ENCODE measurements at regions not wholly inside any gene's neighbourhood (a gene's known extent, or its start where the extent isn't known, plus 50 kb on each side); places are given as distances from the start of the nearest gene placed in this dataset.

DNA sequence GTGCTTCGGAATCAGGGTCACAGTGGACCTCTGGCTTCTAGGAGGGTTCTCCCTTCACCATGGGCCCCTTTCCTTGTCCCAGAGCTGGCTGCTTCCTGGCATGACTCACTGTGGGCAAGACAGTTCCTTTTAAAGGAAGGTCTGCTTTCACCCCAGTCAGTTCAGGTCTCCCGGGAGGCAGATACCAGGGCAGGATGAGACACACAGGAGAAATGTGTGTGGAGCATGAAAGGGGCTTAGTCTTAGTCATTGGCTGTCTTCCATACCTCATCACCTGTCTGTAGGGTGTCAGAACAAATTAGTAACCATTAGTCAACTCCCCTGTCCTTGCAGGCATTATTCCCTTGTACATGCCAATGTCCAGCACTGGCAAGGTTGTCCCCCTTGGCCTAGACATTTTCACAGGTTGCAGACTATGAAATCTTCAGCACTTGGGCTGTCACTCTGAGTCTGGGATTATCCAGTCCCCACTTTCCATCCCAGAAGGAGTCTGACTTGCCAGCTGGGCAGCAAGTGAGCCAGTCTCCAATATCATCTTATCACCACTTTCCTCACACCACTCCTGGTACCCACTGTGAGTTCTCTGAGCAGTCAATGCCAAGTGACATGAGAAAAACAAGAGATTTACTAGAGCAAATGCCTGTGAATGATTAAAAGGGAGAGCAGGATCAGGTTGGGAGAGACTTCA is 76.8 kb upstream of the MEDAG start:
- no peak for DNase-seq (ENCODE audit: low spot score)
- TF ChIP-seq, protein P1, sequence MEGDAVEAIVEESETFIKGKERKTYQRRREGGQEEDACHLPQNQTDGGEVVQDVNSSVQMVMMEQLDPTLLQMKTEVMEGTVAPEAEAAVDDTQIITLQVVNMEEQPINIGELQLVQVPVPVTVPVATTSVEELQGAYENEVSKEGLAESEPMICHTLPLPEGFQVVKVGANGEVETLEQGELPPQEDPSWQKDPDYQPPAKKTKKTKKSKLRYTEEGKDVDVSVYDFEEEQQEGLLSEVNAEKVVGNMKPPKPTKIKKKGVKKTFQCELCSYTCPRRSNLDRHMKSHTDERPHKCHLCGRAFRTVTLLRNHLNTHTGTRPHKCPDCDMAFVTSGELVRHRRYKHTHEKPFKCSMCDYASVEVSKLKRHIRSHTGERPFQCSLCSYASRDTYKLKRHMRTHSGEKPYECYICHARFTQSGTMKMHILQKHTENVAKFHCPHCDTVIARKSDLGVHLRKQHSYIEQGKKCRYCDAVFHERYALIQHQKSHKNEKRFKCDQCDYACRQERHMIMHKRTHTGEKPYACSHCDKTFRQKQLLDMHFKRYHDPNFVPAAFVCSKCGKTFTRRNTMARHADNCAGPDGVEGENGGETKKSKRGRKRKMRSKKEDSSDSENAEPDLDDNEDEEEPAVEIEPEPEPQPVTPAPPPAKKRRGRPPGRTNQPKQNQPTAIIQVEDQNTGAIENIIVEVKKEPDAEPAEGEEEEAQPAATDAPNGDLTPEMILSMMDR (IDR thresholded peaks at IDR 0.05; ENCODE audit: extremely low read depth, missing control alignments) = no peak

GRCh38 chr13:30829833-30830637 is 76.0 kb upstream of the MEDAG start:
- TF ChIP-seq, protein P1 (IDR thresholded peaks at IDR 0.05; ENCODE audit: extremely low read depth, missing control alignments) = no peak
- DNase-seq (ENCODE audit: low spot score) = no peak

DNA sequence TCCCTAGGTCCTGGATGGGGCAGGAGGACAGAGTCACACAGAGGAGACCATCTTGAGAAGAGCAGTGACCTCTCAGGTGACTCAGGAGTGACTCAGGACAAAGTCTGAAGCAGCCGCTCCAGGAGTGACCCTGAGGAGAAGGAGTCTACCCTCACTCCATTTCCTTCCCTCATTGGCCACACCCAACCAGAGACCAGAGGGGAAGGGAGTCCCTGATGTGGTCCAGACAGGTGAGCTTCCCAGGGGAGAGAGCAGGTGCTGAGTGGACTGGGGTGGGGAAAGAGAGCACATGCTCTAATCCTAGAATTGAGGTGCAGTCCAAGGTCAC is 75.5 kb upstream of the MEDAG start:
- DNase-seq (ENCODE audit: low spot score) = no peak
- TF ChIP-seq, protein P1 (IDR thresholded peaks at IDR 0.05; ENCODE audit: extremely low read depth, missing control alignments) = no peak

DNA sequence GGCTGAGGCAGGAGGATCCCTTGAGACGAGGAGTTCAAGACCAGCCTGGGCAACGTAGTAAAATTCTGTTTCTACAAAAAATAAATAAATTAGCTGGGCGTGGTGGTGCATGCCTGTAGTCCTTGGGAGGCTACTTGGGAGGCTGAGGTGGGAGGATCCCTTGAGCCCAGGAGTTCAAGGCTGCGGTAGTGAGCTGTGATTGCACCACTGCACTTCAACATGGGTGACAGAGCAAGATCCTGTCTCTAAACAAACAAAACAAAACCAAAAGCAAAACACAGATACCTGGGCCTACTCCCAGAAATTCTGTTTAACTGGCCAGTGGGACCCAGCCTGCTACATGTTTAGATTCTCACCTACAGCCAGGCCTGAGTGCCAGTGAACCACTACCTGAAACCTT is 74.6 kb upstream of the MEDAG start:
- TF ChIP-seq, protein P1 (IDR thresholded peaks at IDR 0.05; ENCODE audit: extremely low read depth, missing control alignments) = no peak
- no peak for DNase-seq (ENCODE audit: low spot score)

DNA sequence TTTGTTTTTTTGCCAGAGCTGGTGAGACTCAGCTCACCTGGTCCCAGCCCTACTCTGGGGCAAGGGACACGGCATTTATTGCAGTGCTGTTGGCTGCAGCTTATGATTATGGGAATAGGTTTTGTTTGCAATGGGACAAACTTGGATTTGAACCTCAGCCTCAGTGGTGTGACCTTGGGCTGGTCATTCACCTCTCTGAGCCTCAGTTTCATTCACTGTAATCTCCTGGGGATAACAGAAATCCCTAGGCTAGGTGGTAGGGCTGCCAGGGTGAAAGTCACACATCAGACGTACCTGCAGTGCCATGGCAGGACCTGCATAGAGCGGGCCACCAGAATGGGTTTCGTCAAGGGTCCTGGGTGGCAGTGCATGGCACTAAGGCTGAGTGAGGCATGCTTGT is 73.7 kb upstream of the MEDAG start:
- TF ChIP-seq, protein P1 (IDR thresholded peaks at IDR 0.05; ENCODE audit: extremely low read depth, missing control alignments) = no peak
- DNase-seq (ENCODE audit: low spot score) = no peak

DNA sequence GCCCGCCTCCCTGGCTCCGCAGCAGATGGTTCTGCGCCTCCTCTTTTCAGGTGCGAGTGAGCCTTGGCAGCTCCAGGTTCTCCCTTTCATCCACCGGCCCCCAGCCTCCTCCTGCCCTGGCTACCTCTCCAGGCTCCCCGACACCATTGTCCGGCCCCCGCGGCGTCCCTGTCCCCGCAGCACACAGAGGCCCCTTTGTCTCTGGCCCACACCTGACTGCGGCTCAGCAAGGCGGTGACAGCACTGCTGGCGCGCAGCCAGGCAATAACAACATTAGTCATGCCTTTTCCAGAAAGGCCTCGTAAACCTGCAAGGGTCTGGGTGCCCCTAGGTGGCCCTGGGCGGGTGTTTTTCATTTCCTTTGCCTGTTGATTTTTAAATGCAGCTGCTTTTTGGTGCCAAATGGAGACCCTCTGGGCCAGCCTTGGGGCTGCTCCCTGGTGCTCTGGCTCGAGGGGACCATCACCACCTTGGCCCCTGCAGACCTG is 73.2 kb upstream of the MEDAG start:
- TF ChIP-seq, protein P1 (IDR thresholded peaks at IDR 0.05; ENCODE audit: extremely low read depth, missing control alignments) = no peak
- DNase-seq (ENCODE audit: low spot score) = no peak

- DNase-seq (ENCODE audit: low spot score) = no peak
- TF ChIP-seq, protein P1 (IDR thresholded peaks at IDR 0.05; ENCODE audit: extremely low read depth, missing control alignments) = no peak
Measured at GRCh38 chr13:30835442-30835841, 70.6 kb upstream of the MEDAG start.
